ENCODE measurements at regions not wholly inside any gene's neighbourhood (a gene's known extent, or its start where the extent isn't known, plus 50 kb on each side); places are given as distances from the start of the nearest gene placed in this dataset.

DNA sequence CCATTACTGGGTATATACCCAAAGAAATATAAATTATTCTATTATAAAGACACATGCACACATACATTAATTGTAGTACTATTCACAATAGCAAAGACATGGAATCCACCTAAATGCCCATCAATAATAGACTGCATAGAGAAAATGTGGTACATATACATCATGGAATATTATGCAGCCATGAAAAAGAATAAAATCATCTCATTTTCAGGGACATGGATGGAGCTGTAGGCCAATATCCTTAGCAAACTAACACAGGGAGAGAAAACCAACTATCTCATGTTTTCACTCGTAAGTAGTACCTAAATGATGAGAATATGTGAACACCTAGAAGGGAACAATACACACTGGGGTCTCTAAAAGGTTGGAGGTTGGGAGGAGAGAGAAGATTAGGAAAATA, 86.0 kb upstream of the GALNTL6 start:
- no peak for TF ChIP-seq EZH2 (IDR thresholded peaks at IDR 0.05; ENCODE audit: borderline replicate concordance, insufficient read depth, low read depth, low read length, poor library complexity, severe bottlenecking)
- TF ChIP-seq, protein P1, sequence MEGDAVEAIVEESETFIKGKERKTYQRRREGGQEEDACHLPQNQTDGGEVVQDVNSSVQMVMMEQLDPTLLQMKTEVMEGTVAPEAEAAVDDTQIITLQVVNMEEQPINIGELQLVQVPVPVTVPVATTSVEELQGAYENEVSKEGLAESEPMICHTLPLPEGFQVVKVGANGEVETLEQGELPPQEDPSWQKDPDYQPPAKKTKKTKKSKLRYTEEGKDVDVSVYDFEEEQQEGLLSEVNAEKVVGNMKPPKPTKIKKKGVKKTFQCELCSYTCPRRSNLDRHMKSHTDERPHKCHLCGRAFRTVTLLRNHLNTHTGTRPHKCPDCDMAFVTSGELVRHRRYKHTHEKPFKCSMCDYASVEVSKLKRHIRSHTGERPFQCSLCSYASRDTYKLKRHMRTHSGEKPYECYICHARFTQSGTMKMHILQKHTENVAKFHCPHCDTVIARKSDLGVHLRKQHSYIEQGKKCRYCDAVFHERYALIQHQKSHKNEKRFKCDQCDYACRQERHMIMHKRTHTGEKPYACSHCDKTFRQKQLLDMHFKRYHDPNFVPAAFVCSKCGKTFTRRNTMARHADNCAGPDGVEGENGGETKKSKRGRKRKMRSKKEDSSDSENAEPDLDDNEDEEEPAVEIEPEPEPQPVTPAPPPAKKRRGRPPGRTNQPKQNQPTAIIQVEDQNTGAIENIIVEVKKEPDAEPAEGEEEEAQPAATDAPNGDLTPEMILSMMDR (IDR thresholded peaks at IDR 0.05) = no peak
- no peaks in the 10 kb centered on the region for H3K27me3 ChIP-seq (replicated peaks in 1 of 4; ENCODE audit: control extremely low read depth in 1 of 4, control insufficient read depth in 3 of 4, insufficient read depth in 4 of 4, low read length in 3 of 4)
- H3K36me3 ChIP-seq (replicated peaks in 1 of 2; ENCODE audit: control extremely low read depth in 1 of 2, control insufficient read depth in 1 of 2, extremely low read depth in 1 of 2, insufficient read depth in 2 of 2, low read length in 1 of 2) = no peaks in the 10 kb centered on the region
- H2AFZ ChIP-seq (ENCODE audit: insufficient read depth, low read depth, low read length, poor library complexity, severe bottlenecking) = no peak overlapping the region
- intact Hi-C loops (cut with micrococcal nuclease) = no loop called here
- ChIA-PET POLR2A (no interaction called here), CTCF (no interaction called here)
- H3K79me2 ChIP-seq (ENCODE audit: control insufficient read depth, insufficient read depth, low read length) = no peaks in the 10 kb centered on the region
- H3K27me3 Mint-ChIP-seq = no peaks in the 10 kb centered on the region
- no peak overlapping the region for H3K27ac Mint-ChIP-seq
- ATAC-seq (ENCODE audit: low read depth) (no peak), DNase-seq (no peak)
- no peak overlapping the region for H3K4me3 Mint-ChIP-seq
- no peaks in the 10 kb centered on the region for H3K4me1 ChIP-seq (ENCODE audit: control insufficient read depth in 2 of 2, insufficient read depth in 2 of 2, low read length in 2 of 2)
- H4K20me1 ChIP-seq (ENCODE audit: control insufficient read depth, insufficient read depth, low read length, poor library complexity, severe bottlenecking) = no peaks in the 10 kb centered on the region
- no peaks in the 10 kb centered on the region for H3K4me1 Mint-ChIP-seq
- no peak overlapping the region for H3K4me3 ChIP-seq (ENCODE audit: control extremely low read depth in 1 of 5, extremely low read depth in 1 of 5, insufficient read depth in 1 of 5, low read depth in 2 of 5, low read length in 4 of 5)
- no peak overlapping the region for H3K27ac ChIP-seq (ENCODE audit: low read length in 2 of 2)
- no peak overlapping the region for H3K4me2 ChIP-seq (replicated peaks; ENCODE audit: low read depth, low read length, poor library complexity, severe bottlenecking)
- WGBS (ENCODE audit: insufficient coverage) = no CpG with 5 or more reads among the region's 1 CpG
- H3K9ac ChIP-seq (ENCODE audit: low read length) = no peak overlapping the region
- H3K9me3 Mint-ChIP-seq (ENCODE audit: insufficient read depth) = peaks cover 8% of the 10 kb centered on the region
- peaks cover 0 to 8% (median 0%) of the 10 kb centered on the region in 3 donors for H3K9me3 ChIP-seq (ENCODE audit: control extremely low read depth in 1 of 3, control insufficient read depth in 2 of 3, insufficient read depth in 1 of 3, low read length in 2 of 3)

DNA sequence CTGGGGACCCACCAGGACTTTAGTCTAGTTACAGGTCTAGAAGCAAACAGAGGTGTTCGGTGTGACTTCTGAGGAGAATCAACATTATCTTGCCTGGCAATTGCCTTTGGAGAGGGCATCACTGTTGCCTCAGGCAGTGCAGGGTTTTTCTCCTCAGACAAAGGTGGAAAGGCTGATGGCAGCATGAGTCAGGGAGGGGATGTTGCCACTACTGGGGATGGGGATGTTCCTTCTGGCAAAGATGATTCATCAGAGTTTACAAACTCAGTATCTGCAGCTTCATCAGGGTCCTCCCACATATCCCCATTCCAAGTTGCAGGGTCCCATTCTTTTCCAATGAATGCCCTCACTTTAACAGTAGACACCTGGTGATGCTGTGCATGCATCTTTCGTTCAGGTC, 91.3 kb upstream of the GALNTL6 start:
- H3K27me3 Mint-ChIP-seq = no peaks in the 10 kb centered on the region
- H3K4me1 Mint-ChIP-seq = no peaks in the 10 kb centered on the region
- Histone ChIP-seq H4K20me1 (ENCODE audit: control insufficient read depth, insufficient read depth, low read length, poor library complexity, severe bottlenecking) (no peaks in the 10 kb centered on the region), H2AFZ (ENCODE audit: insufficient read depth, low read depth, low read length, poor library complexity, severe bottlenecking) (no peak overlapping the region), H3K27me3 (replicated peaks in 1 of 4; ENCODE audit: control extremely low read depth in 1 of 4, control insufficient read depth in 3 of 4, insufficient read depth in 4 of 4, low read length in 3 of 4) (no peaks in the 10 kb centered on the region), H3K79me2 (ENCODE audit: control insufficient read depth, insufficient read depth, low read length) (no peaks in the 10 kb centered on the region), H3K4me2 (replicated peaks; ENCODE audit: low read depth, low read length, poor library complexity, severe bottlenecking) (no peak overlapping the region), H3K27ac (ENCODE audit: low read length in 2 of 2) (no peak overlapping the region), H3K36me3 (replicated peaks in 1 of 2; ENCODE audit: control extremely low read depth in 1 of 2, control insufficient read depth in 1 of 2, extremely low read depth in 1 of 2, insufficient read depth in 2 of 2, low read length in 1 of 2) (no peaks in the 10 kb centered on the region), H3K9ac (ENCODE audit: low read length) (no peak overlapping the region), H3K4me3 (ENCODE audit: control extremely low read depth in 1 of 5, extremely low read depth in 1 of 5, insufficient read depth in 1 of 5, low read depth in 2 of 5, low read length in 4 of 5) (no peak overlapping the region), H3K9me3 (ENCODE audit: control extremely low read depth in 1 of 3, control insufficient read depth in 2 of 3, insufficient read depth in 1 of 3, low read length in 2 of 3) (peaks cover 0 to 3% (median 2%) of the 10 kb centered on the region in 3 donors), H3K4me1 (ENCODE audit: control insufficient read depth in 2 of 2, insufficient read depth in 2 of 2, low read length in 2 of 2) (no peaks in the 10 kb centered on the region)
- H3K27ac Mint-ChIP-seq = no peak overlapping the region
- no peak overlapping the region for H3K4me3 Mint-ChIP-seq
- WGBS (ENCODE audit: insufficient coverage) = 95% methylated on average over 2 of the region's 2 CpGs
- ATAC-seq (ENCODE audit: low read depth) = no peak
- CTCF ChIA-PET = no interaction called here
- TF ChIP-seq EZH2 (IDR thresholded peaks at IDR 0.05; ENCODE audit: borderline replicate concordance, insufficient read depth, low read depth, low read length, poor library complexity, severe bottlenecking) = no peak
- TF ChIP-seq, protein P1 (IDR thresholded peaks at IDR 0.05) = no peak
- no peak for DNase-seq
- POLR2A ChIA-PET = no interaction called here
- peaks cover 4% of the 10 kb centered on the region for H3K9me3 Mint-ChIP-seq (ENCODE audit: insufficient read depth)
- intact Hi-C loops (cut with micrococcal nuclease) = no loop called here
